ENCODE measurements at regions not wholly inside any gene's neighbourhood (a gene's known extent, or its start where the extent isn't known, plus 50 kb on each side); places are given as distances from the start of the nearest gene placed in this dataset.

- H3K79me2 ChIP-seq (ENCODE audit: control insufficient read depth, insufficient read depth, low read length): no peaks in the 10 kb centered on the region
- peaks cover 6% of the 10 kb centered on the region for H3K9me3 ChIP-seq (replicated peaks; ENCODE audit: control insufficient read depth, insufficient read depth, low read length)
- FAIRE-seq (no peak), DNase-seq (ENCODE audit: low read depth, low spot score) (no peak)
- dilution Hi-C loops (cut with MboI; ENCODE audit: extremely low pct_ligation_motif_present, low sequenced_read_pairs) (no loop called here), intact Hi-C loops (cut with micrococcal nuclease) (no loop called here)
- no peak overlapping the region for H3K9ac ChIP-seq (replicated peaks; ENCODE audit: extremely low read depth, insufficient read depth, low read length)
- H3K36me3 ChIP-seq (ENCODE audit: control insufficient read depth in 2 of 2, extremely low read depth in 1 of 2, insufficient read depth in 2 of 2, low read length in 2 of 2): no peaks in the 10 kb centered on the region
- H3K4me3 ChIP-seq (replicated peaks in 1 of 3; ENCODE audit: insufficient read depth in 1 of 3, low read depth in 1 of 3, low read length in 3 of 3): no peak overlapping the region
- H2AFZ ChIP-seq (ENCODE audit: low read depth, low read length): no peak overlapping the region
- no peaks in the 10 kb centered on the region for H3K9me1 ChIP-seq (replicated peaks; ENCODE audit: control insufficient read depth, extremely low read depth, insufficient read depth, low read length)
- no peaks in the 10 kb centered on the region for H3K27me3 ChIP-seq (ENCODE audit: control insufficient read depth in 2 of 2, insufficient read depth in 2 of 2, low read length in 2 of 2)
- POLR2A ChIA-PET: no interaction called here
- no TSS peak for BruUV-seq (replicated peaks)
- no peaks in the 10 kb centered on the region for H3K4me1 ChIP-seq (ENCODE audit: control insufficient read depth, extremely low read depth, insufficient read depth, low read length)
- H3K27ac ChIP-seq (ENCODE audit: insufficient read depth, low read depth, low read length): no peak overlapping the region
- no peaks in the 10 kb centered on the region for H4K20me1 ChIP-seq (replicated peaks; ENCODE audit: control insufficient read depth, extremely low read depth, insufficient read depth, low read length)
- H3K4me2 ChIP-seq (ENCODE audit: insufficient read depth, low read length): no peak overlapping the region
- TF ChIP-seq MYC (IDR thresholded peaks at IDR 0.05; ENCODE audit: low read depth, low read length) (no peak), CTCF (IDR thresholded peaks at IDR 0.05; ENCODE audit: extremely low read depth in 1 of 2, insufficient read depth in 1 of 2, low read depth in 1 of 2, low read length in 2 of 2) (no peak), JUN (IDR thresholded peaks at IDR 0.05; ENCODE audit: borderline replicate concordance, insufficient read depth, insufficient read length, low read depth) (no peak), POLR2A (IDR thresholded peaks at IDR 0.05; ENCODE audit: low read depth, low read length) (no peak), FOS (IDR thresholded peaks at IDR 0.05; ENCODE audit: borderline replicate concordance, insufficient read depth, low read length) (no peak), GATA2 (IDR thresholded peaks at IDR 0.05; ENCODE audit: insufficient read depth, insufficient read length, low read depth, low read length) (no peak), MAX (IDR thresholded peaks at IDR 0.05; ENCODE audit: insufficient read depth, insufficient read length) (no peak), POLR2AphosphoS5 (IDR thresholded peaks at IDR 0.05; ENCODE audit: insufficient read depth, low read depth, low read length) (no peak), EZH2 (IDR thresholded peaks at IDR 0.05; ENCODE audit: borderline replicate concordance, low read depth, low read length, severe bottlenecking) (no peak)
- CTCF ChIA-PET: no interaction called here
Measured at GRCh38 chr1:238606896-238607295, 716.2 kb upstream of the ZP4 start.

All from endothelial cell of umbilical vein (primary cell).